A673 (cell line): ENCODE measurements at regions not wholly inside any gene's neighbourhood (a gene's known extent, or its start where the extent isn't known, plus 50 kb on each side); places are given as distances from the start of the nearest gene placed in this dataset.

Source experiments
- CTCF ChIP-seq: fragments of 300-800, 200-600 bp; sonication (generic); conservative IDR thresholded peaks from 2 replicates; pipeline ENCODE4 v1.5.1; 2017; ENCODE audit warnings: low read depth, mild to moderate bottlenecking, antibody characterized with exemption, low read length, moderate library complexity, mixed read lengths
- EZH2 ChIP-seq: fragments of 200-600 bp; sonication (generic); IDR thresholded peaks from 2 replicates; pipeline ENCODE4 v1.6.1; 2017; ENCODE audit warnings: borderline replicate concordance, low read depth, mild to moderate bottlenecking, mixed read lengths, antibody characterized with exemption, low read length; ENCODE audit not compliant: poor library complexity, severe bottlenecking

DNA sequence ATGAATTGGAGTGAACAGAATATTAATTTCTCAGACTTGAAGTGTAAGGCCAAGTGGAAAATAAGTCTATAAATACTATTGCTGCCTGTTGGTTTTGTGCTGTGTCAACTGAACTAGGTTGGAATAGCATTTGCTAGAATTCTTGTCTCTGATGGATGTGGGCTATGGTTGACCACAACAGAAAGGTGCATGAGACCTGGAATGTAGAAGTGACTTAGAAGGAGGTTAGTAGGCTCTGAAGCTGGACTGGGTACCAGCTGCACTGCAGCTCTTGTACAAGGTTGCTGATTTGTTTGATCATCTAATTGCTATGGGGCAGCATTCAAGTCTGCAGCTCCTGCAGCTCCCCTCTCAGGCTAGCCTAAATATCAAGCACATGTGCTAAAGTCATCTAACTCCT is 479.0 kb upstream of the NRSN1 start:
- TF ChIP-seq CTCF (no peak), EZH2 (no peak)
